Esophagus muscularis mucosa (tissue), 4 donors: ENCODE measurements at regions not wholly inside any gene's neighbourhood (a gene's known extent, or its start where the extent isn't known, plus 50 kb on each side); places are given as distances from the start of the nearest gene placed in this dataset.
A peak's percentile ranks its signal among the peaks of the same experiment; 100 is the strongest.

Experiments
- DNase-seq: peaks from one replicate; pipeline ENCODE4 v3.0.0-alpha.2; 2017; ENCODE audit errors: extremely low spot score
- H3K27ac ChIP-seq, 4 donors: fragments of 200-600 bp; sonication (generic); replicated peaks in 1 of 4; 1 replicate in 3 of 4; 2 replicates in 1 of 4; pipeline ENCODE4 v1.5.1; 2016 to 2019; ENCODE audit warnings: mild to moderate bottlenecking in 1 of 4
- H3K27me3 ChIP-seq, 4 donors: fragments of 200-600 bp; sonication (generic); one replicate each; pipeline versions ENCODE4 v1.5.1 to v1.6.0; 2016 to 2019
- H3K36me3 ChIP-seq, 4 donors: fragments of 200-600 bp; sonication (generic); one replicate each; pipeline ENCODE4 v1.5.1; 2016 to 2019
- H3K4me1 ChIP-seq, 4 donors: fragments of 200-600 bp; sonication (generic); one replicate each; pipeline ENCODE4 v1.5.1; 2016 to 2019
- H3K4me3 ChIP-seq, 4 donors: fragments of 200-600 bp; sonication (generic); 1 replicate in 2 of 4; 2 replicates in 2 of 4; pipeline ENCODE4 v1.5.1; 2016 to 2019; ENCODE audit warnings: mild to moderate bottlenecking in 4 of 4, moderate library complexity in 1 of 4
- H3K9me3 ChIP-seq, 4 donors: fragments of 200-600 bp; sonication (generic); 1 replicate in 3 of 4; 2 replicates in 1 of 4; pipeline ENCODE4 v1.5.1; 2016 to 2019
- EP300 ChIP-seq: sonication (generic); formaldehyde crosslinking; IDR thresholded peaks from one replicate; pipeline ENCODE4 v1.6.1; 2017; ENCODE audit warnings: antibody characterized with exemption
- POLR2A ChIP-seq: fragments of 450-650 bp; IDR thresholded peaks from one replicate; pipeline ENCODE4 v1.6.1; 2017; ENCODE audit warnings: antibody characterized with exemption, moderate library complexity, mild to moderate bottlenecking, low read depth
- POLR2AphosphoS5 ChIP-seq, 2 donors: sonication (generic); formaldehyde crosslinking; IDR thresholded peaks; one replicate each; pipeline ENCODE4 v1.6.1; 2017; ENCODE audit warnings: antibody characterized with exemption in 2 of 2
- WGBS: methylation state at CpG from one replicate; pipeline ENCODE4 v1.1.5; 2018; 5-methylcytosine and 5-hydroxymethylcytosine counted together
- intact Hi-C: fragments of 100-400 bp; cut with DNase I; formaldehyde crosslinking; loops from one replicate; pipeline ENCODE4 v1.15.1; 2023
- TF ChIP-seq, protein P1 (sequence below), 3 experiments: fragments of 200-600 bp in 2 of 3; fragments of 450-650 bp in 1 of 3; sonication (generic) in 2 of 3; IDR thresholded peaks; one replicate each; pipeline ENCODE4 v1.5.1; 2017 to 2019; ENCODE audit warnings: antibody characterized with exemption in 3 of 3, mild to moderate bottlenecking in 2 of 3, moderate library complexity in 1 of 3

DNA sequence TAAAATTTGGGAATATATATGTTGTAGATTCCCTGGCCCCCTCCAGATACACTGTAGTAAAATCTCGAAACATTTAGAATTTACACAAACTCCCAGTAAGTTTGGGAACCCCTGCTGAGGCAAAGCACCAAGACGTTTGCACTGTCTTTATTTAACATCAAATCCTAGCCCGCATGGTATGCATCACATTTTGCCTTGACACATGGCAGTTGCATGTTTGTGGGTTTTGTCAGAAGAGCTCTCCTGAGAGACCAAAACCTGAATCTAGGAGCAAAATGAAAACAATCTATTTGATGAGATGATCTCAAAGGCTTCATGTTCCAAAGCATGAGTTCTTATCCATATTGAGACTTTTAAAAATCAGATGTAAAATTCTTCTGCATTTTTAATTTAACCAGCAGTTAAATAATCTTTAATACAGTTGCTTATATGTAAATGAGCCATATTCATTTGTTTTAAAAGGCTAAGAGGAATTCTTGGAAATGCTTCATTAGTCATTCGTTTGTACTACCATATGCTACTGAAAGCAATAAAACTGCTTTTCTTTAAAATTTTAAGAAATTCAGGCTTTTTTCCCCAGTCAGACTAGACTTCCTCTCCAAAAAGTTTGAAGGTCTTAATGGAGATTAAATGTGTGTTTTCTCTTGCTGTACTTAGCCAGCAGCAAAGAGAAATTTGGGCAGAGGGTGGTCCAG lies 105.2 kb upstream of the BOC start:
- DNase-seq, result no peak
- Histone ChIP-seq H3K4me3 (no peak overlapping the region), H3K27me3 (no peaks in the 10 kb centered on the region), H3K36me3 (no peaks in the 10 kb centered on the region), H3K4me1 (peaks cover 0 to 21% (median 18%) of the 10 kb centered on the region in 4 donors), H3K9me3 (no peaks in the 10 kb centered on the region), H3K27ac (peak overlapping the region in 1 of 4 donors; percentile 57)
- intact Hi-C loops, result no loop called here
- TF ChIP-seq, protein P1, sequence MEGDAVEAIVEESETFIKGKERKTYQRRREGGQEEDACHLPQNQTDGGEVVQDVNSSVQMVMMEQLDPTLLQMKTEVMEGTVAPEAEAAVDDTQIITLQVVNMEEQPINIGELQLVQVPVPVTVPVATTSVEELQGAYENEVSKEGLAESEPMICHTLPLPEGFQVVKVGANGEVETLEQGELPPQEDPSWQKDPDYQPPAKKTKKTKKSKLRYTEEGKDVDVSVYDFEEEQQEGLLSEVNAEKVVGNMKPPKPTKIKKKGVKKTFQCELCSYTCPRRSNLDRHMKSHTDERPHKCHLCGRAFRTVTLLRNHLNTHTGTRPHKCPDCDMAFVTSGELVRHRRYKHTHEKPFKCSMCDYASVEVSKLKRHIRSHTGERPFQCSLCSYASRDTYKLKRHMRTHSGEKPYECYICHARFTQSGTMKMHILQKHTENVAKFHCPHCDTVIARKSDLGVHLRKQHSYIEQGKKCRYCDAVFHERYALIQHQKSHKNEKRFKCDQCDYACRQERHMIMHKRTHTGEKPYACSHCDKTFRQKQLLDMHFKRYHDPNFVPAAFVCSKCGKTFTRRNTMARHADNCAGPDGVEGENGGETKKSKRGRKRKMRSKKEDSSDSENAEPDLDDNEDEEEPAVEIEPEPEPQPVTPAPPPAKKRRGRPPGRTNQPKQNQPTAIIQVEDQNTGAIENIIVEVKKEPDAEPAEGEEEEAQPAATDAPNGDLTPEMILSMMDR (IDR thresholded peaks at IDR 0.05), result no peak
- no peak for TF ChIP-seq POLR2AphosphoS5 (IDR thresholded peaks at IDR 0.05)
- TF ChIP-seq POLR2A, result no peak
- no peak for TF ChIP-seq EP300
- 91% methylated on average over 4 of the region's 4 CpGs for WGBS

DNA sequence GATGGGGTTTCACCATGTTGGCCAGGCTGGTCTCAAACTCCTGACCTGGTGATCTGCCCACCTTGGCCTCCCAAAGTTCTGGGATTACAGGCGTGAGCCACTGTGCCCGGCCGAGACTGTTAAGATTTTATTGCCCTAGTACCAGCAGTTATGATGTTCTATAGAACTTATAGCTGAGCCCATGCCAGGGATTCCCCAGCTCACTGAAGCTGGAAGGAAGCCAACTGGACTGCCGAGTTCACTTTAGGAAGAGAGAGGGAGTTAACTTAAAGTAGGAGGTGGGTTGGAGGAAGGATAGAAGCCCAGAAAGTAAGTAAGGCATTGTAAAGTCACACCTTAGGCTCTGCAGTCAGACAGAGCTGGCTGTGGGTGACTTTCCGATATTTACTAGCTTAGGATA lies 101.1 kb upstream of the BOC start:
- H3K4me1 ChIP-seq, result peaks cover 0 to 14% (median 14%) of the 10 kb centered on the region in 4 donors
- no peaks in the 10 kb centered on the region for H3K9me3 ChIP-seq
- intact Hi-C loops, result no loop called here
- no peak overlapping the region for H3K27ac ChIP-seq
- no peak overlapping the region for H3K4me3 ChIP-seq
- no peaks in the 10 kb centered on the region for H3K36me3 ChIP-seq
- no peak for DNase-seq
- TF ChIP-seq POLR2AphosphoS5 (IDR thresholded peaks at IDR 0.05), result no peak
- TF ChIP-seq, protein P1 (IDR thresholded peaks at IDR 0.05), result no peak
- TF ChIP-seq POLR2A, result no peak
- no peak for TF ChIP-seq EP300
- 63% methylated on average over 5 of the region's 5 CpGs for WGBS
- H3K27me3 ChIP-seq, result no peaks in the 10 kb centered on the region

- H3K27ac ChIP-seq, result no peak overlapping the region
- H3K9me3 ChIP-seq, result no peaks in the 10 kb centered on the region
- intact Hi-C loops, result no loop called here
- TF ChIP-seq, protein P1 (IDR thresholded peaks at IDR 0.05), result no peak
- no peak for TF ChIP-seq POLR2AphosphoS5 (IDR thresholded peaks at IDR 0.05)
- no peak for TF ChIP-seq POLR2A
- no peak for TF ChIP-seq EP300
- H3K4me3 ChIP-seq, result no peak overlapping the region
- H3K27me3 ChIP-seq, result no peaks in the 10 kb centered on the region
- WGBS, result 77% methylated on average over 5 of the region's 5 CpGs
- H3K36me3 ChIP-seq, result no peaks in the 10 kb centered on the region
- H3K4me1 ChIP-seq, result peaks cover 0 to 13% (median 10%) of the 10 kb centered on the region in 4 donors
- no peak for DNase-seq
These were observed 100.2 kb upstream of the BOC start for GRCh38 chr3:113111011-113111707.

- intact Hi-C loops, result no loop called here
- no peaks in the 10 kb centered on the region for H3K36me3 ChIP-seq
- H3K4me3 ChIP-seq, result no peak overlapping the region
- no peaks in the 10 kb centered on the region for H3K9me3 ChIP-seq
- no peaks in the 10 kb centered on the region for H3K27me3 ChIP-seq
- no peak overlapping the region for H3K27ac ChIP-seq
- DNase-seq, result no peak
- peaks cover 7 to 27% (median 24%) of the 10 kb centered on the region in 4 donors for H3K4me1 ChIP-seq
- TF ChIP-seq POLR2A, result no peak
- TF ChIP-seq EP300, result no peak
- no peak for TF ChIP-seq POLR2AphosphoS5 (IDR thresholded peaks at IDR 0.05)
- TF ChIP-seq, protein P1 (IDR thresholded peaks at IDR 0.05), result no peak
These were observed 98.0 kb upstream of the BOC start for GRCh38 chr3:113113361-113113760.
